ENCODE measurements at regions not wholly inside any gene's neighbourhood (a gene's known extent, or its start where the extent isn't known, plus 50 kb on each side); places are given as distances from the start of the nearest gene placed in this dataset.

- H3K9me3 ChIP-seq (ENCODE audit: control insufficient read depth in 4 of 4, low read length in 3 of 4) = no peaks in the 10 kb centered on the region
- H3K4me1 ChIP-seq (ENCODE audit: control insufficient read depth in 4 of 4, insufficient read depth in 4 of 4, low read length in 3 of 4) = peaks cover 0 to 2% (median 0%) of the 10 kb centered on the region in 4 donors
- no peaks in the 10 kb centered on the region for H3K27me3 ChIP-seq (ENCODE audit: control insufficient read depth in 4 of 4, insufficient read depth in 4 of 4, low read length in 3 of 4)
- WGBS = 86% methylated on average over 2 of the region's 2 CpGs
- H3K36me3 ChIP-seq (ENCODE audit: control insufficient read depth in 4 of 4, insufficient read depth in 3 of 4, low read depth in 1 of 4, low read length in 3 of 4) = no peaks in the 10 kb centered on the region
- H3K4me3 ChIP-seq (ENCODE audit: low read depth in 1 of 3, low read length in 3 of 3) = no peak overlapping the region
- no peak overlapping the region for H3K9ac ChIP-seq (ENCODE audit: low read depth in 1 of 2, low read length in 2 of 2)
- TF ChIP-seq MAX (IDR thresholded peaks at IDR 0.05) (no peak), CTCF (IDR thresholded peaks at IDR 0.05; ENCODE audit: low read depth, low read length, missing input control) (no peak), GABPA (IDR thresholded peaks at IDR 0.05 in 1 of 2, conservative IDR thresholded peaks at IDR 0.05 in 1 of 2) (no peak)
- DNase-seq (ENCODE audit: low spot score) = no peak
- H3K27ac ChIP-seq (ENCODE audit: low read depth in 1 of 2, low read length in 2 of 2) = no peak overlapping the region
These were observed 356.4 kb upstream of the GYPC start for GRCh38 chr2:126299469-126299976.

- H3K4me3 ChIP-seq (ENCODE audit: low read depth in 1 of 3, low read length in 3 of 3) = no peak overlapping the region
- peaks cover 0 to 2% (median 0%) of the 10 kb centered on the region in 4 donors for H3K4me1 ChIP-seq (ENCODE audit: control insufficient read depth in 4 of 4, insufficient read depth in 4 of 4, low read length in 3 of 4)
- no peaks in the 10 kb centered on the region for H3K36me3 ChIP-seq (ENCODE audit: control insufficient read depth in 4 of 4, insufficient read depth in 3 of 4, low read depth in 1 of 4, low read length in 3 of 4)
- WGBS = 64% methylated on average over 1 of the region's 1 CpG
- no peaks in the 10 kb centered on the region for H3K9me3 ChIP-seq (ENCODE audit: control insufficient read depth in 4 of 4, low read length in 3 of 4)
- H3K27ac ChIP-seq (ENCODE audit: low read depth in 1 of 2, low read length in 2 of 2) = no peak overlapping the region
- no peak for DNase-seq (ENCODE audit: low spot score)
- H3K9ac ChIP-seq (ENCODE audit: low read depth in 1 of 2, low read length in 2 of 2) = no peak overlapping the region
- TF ChIP-seq REST (IDR thresholded peaks at IDR 0.05) = no peak
- no peak for TF ChIP-seq FOXA2 (IDR thresholded peaks at IDR 0.05)
- no peak for TF ChIP-seq MAX (IDR thresholded peaks at IDR 0.05)
- TF ChIP-seq SP1 (IDR thresholded peaks at IDR 0.05) = no peak
- TF ChIP-seq HNF4G (IDR thresholded peaks at IDR 0.05) = no peak
- no peak for TF ChIP-seq YY1 (IDR thresholded peaks at IDR 0.05)
- no peak for TF ChIP-seq ATF3 (IDR thresholded peaks at IDR 0.05)
- no peak for TF ChIP-seq GABPA (IDR thresholded peaks at IDR 0.05 in 1 of 2, conservative IDR thresholded peaks at IDR 0.05 in 1 of 2)
- no peak for TF ChIP-seq FOXA1 (IDR thresholded peaks at IDR 0.05)
- TF ChIP-seq HNF4A (conservative IDR thresholded peaks at IDR 0.05) = no peak
- TF ChIP-seq RAD21 (IDR thresholded peaks at IDR 0.05) = no peak
- no peak for TF ChIP-seq ZBTB33 (IDR thresholded peaks at IDR 0.05)
- H3K27me3 ChIP-seq (ENCODE audit: control insufficient read depth in 4 of 4, insufficient read depth in 4 of 4, low read length in 3 of 4) = no peaks in the 10 kb centered on the region
These were observed 355.6 kb upstream of the GYPC start for GRCh38 chr2:126300348-126300747.
